ENCODE measurements at regions not wholly inside any gene's neighbourhood (a gene's known extent, or its start where the extent isn't known, plus 50 kb on each side); places are given as distances from the start of the nearest gene placed in this dataset.

DNA sequence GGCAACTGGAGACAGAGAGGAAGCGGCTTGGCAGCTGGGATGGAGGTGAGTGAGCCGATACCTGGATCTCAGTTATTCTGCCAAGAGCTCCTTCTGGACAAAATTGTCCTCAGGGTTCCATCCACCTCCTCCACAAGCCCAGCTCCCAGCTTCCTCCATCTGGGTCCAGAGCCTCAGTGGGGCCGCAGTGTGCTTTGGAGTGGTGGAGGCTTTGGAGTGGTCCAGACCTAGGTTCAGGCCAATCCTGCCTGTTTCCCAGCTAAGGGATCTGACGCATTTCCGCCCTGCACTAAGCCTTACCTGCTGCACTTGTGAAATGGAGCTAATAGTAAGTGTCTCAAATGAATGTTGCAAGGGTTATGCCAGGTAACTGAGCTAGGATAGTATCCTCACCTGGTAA is 355.7 kb upstream of the SHH start:
- Histone ChIP-seq H3K4me2 (ENCODE audit: extremely low read depth, insufficient read depth, low read length) (no peak overlapping the region), H3K9ac (ENCODE audit: insufficient read depth, low read length) (no peak overlapping the region), H3K79me2 (ENCODE audit: control insufficient read depth, insufficient read depth, low read length) (no peaks in the 10 kb centered on the region), H3K36me3 (ENCODE audit: control insufficient read depth, insufficient read depth, low read length) (no peaks in the 10 kb centered on the region), H2AFZ (ENCODE audit: low read length) (no peak overlapping the region), H3K27ac (ENCODE audit: insufficient read depth, low read length) (no peak overlapping the region), H3K27me3 (ENCODE audit: control insufficient read depth, insufficient read depth, low read length) (no peaks in the 10 kb centered on the region), H3K4me1 (ENCODE audit: control insufficient read depth, extremely low read depth, insufficient read depth, low read length) (no peaks in the 10 kb centered on the region), H4K20me1 (ENCODE audit: control insufficient read depth, extremely low read depth, insufficient read depth, low read length) (no peaks in the 10 kb centered on the region), H3K9me3 (ENCODE audit: control insufficient read depth, insufficient read depth, low read depth, low read length) (no peaks in the 10 kb centered on the region), H3K4me3 (replicated peaks in 1 of 4; ENCODE audit: control extremely low read depth in 1 of 4, insufficient read depth in 1 of 4, low read depth in 3 of 4, low read length in 4 of 4) (no peak overlapping the region)
- TF ChIP-seq, protein P1, sequence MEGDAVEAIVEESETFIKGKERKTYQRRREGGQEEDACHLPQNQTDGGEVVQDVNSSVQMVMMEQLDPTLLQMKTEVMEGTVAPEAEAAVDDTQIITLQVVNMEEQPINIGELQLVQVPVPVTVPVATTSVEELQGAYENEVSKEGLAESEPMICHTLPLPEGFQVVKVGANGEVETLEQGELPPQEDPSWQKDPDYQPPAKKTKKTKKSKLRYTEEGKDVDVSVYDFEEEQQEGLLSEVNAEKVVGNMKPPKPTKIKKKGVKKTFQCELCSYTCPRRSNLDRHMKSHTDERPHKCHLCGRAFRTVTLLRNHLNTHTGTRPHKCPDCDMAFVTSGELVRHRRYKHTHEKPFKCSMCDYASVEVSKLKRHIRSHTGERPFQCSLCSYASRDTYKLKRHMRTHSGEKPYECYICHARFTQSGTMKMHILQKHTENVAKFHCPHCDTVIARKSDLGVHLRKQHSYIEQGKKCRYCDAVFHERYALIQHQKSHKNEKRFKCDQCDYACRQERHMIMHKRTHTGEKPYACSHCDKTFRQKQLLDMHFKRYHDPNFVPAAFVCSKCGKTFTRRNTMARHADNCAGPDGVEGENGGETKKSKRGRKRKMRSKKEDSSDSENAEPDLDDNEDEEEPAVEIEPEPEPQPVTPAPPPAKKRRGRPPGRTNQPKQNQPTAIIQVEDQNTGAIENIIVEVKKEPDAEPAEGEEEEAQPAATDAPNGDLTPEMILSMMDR (conservative IDR thresholded peaks at IDR 0.05 in 1 of 2, IDR thresholded peaks at IDR 0.05 in 1 of 2; ENCODE audit: low read depth in 1 of 2, low read length in 2 of 2), result no peak
- TF ChIP-seq EZH2 (IDR thresholded peaks at IDR 0.05; ENCODE audit: low read length, missing control alignments), result no peak
- DNase-seq (ENCODE audit: low read depth in 2 of 2), result no peak

DNA sequence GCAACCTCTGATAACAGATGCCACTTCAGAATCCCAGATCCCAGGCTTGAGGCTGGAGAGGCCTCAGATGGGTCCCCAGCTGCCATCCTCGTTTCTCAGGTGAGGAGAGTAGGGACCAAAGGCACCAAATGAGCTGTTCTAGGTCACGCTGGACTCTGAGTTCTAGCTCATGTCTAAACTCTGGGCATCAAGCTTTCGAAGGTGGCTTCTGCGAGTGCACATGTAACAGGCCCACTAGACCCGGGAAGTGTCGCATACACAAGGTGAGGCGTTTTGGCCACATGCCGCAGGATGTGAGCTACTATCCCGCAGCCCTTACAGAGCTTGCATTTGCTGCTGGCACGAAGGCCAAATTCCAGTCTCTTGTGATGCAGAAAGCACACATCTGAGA is 355.1 kb upstream of the SHH start:
- Histone ChIP-seq H3K79me2 (ENCODE audit: control insufficient read depth, insufficient read depth, low read length) (no peaks in the 10 kb centered on the region), H4K20me1 (ENCODE audit: control insufficient read depth, extremely low read depth, insufficient read depth, low read length) (no peaks in the 10 kb centered on the region), H3K4me2 (ENCODE audit: extremely low read depth, insufficient read depth, low read length) (no peak overlapping the region), H3K9me3 (ENCODE audit: control insufficient read depth, insufficient read depth, low read depth, low read length) (no peaks in the 10 kb centered on the region), H3K4me1 (ENCODE audit: control insufficient read depth, extremely low read depth, insufficient read depth, low read length) (no peaks in the 10 kb centered on the region), H3K36me3 (ENCODE audit: control insufficient read depth, insufficient read depth, low read length) (no peaks in the 10 kb centered on the region), H3K9ac (ENCODE audit: insufficient read depth, low read length) (no peak overlapping the region), H3K27ac (ENCODE audit: insufficient read depth, low read length) (no peak overlapping the region), H3K4me3 (replicated peaks in 1 of 4; ENCODE audit: control extremely low read depth in 1 of 4, insufficient read depth in 1 of 4, low read depth in 3 of 4, low read length in 4 of 4) (no peak overlapping the region), H3K27me3 (ENCODE audit: control insufficient read depth, insufficient read depth, low read length) (no peaks in the 10 kb centered on the region), H2AFZ (ENCODE audit: low read length) (no peak overlapping the region)
- no peak for DNase-seq (ENCODE audit: low read depth in 2 of 2)
- TF ChIP-seq, protein P1 (conservative IDR thresholded peaks at IDR 0.05 in 1 of 2, IDR thresholded peaks at IDR 0.05 in 1 of 2; ENCODE audit: low read depth in 1 of 2, low read length in 2 of 2), result no peak
- TF ChIP-seq EZH2 (IDR thresholded peaks at IDR 0.05; ENCODE audit: low read length, missing control alignments), result no peak

DNA sequence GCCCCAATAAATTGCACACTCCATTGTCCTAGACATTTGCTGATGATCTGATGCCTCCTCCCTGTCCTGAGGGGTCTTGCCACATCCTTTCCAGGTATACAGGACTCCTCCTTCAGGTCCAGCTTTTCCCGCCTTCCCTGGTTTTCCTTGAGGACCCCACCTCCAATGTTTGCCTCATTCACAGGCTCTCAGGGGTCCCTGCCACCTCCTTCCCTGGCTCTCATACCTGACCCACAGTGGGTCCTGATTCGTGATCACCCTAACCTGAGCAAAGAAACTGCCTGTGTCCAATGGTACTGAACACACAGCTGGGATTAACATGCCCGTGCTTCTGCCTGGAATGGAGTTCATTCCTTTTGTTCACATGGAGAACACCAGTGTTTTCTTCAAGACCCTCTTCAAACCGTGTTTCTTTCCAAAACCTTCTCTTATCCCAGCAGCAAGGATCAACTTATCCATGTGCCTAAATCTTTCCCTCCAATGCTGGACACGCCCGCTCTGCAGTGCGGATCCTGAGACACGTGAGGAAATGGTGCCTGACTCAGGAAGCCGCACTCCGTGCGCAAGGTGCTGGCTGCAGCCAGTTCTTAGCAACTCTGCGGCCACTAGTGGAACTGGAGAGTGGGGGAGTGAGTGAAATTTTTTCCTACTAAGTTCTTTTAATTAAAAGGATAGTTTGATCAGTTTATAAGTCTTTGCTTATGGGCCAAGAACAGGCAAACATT is 354.6 kb upstream of the SHH start:
- TF ChIP-seq EZH2 (IDR thresholded peaks at IDR 0.05; ENCODE audit: low read length, missing control alignments), result no peak
- TF ChIP-seq, protein P1 (conservative IDR thresholded peaks at IDR 0.05 in 1 of 2, IDR thresholded peaks at IDR 0.05 in 1 of 2; ENCODE audit: low read depth in 1 of 2, low read length in 2 of 2), result no peak
- H3K4me1 ChIP-seq (ENCODE audit: control insufficient read depth, extremely low read depth, insufficient read depth, low read length), result no peaks in the 10 kb centered on the region
- H3K79me2 ChIP-seq (ENCODE audit: control insufficient read depth, insufficient read depth, low read length), result no peaks in the 10 kb centered on the region
- H3K9me3 ChIP-seq (ENCODE audit: control insufficient read depth, insufficient read depth, low read depth, low read length), result no peaks in the 10 kb centered on the region
- no peak overlapping the region for H2AFZ ChIP-seq (ENCODE audit: low read length)
- no peaks in the 10 kb centered on the region for H4K20me1 ChIP-seq (ENCODE audit: control insufficient read depth, extremely low read depth, insufficient read depth, low read length)
- no peak overlapping the region for H3K9ac ChIP-seq (ENCODE audit: insufficient read depth, low read length)
- H3K36me3 ChIP-seq (ENCODE audit: control insufficient read depth, insufficient read depth, low read length), result no peaks in the 10 kb centered on the region
- H3K4me2 ChIP-seq (ENCODE audit: extremely low read depth, insufficient read depth, low read length), result no peak overlapping the region
- H3K27ac ChIP-seq (ENCODE audit: insufficient read depth, low read length), result no peak overlapping the region
- no peak for DNase-seq (ENCODE audit: low read depth in 2 of 2)
- no peaks in the 10 kb centered on the region for H3K27me3 ChIP-seq (ENCODE audit: control insufficient read depth, insufficient read depth, low read length)
- no peak overlapping the region for H3K4me3 ChIP-seq (replicated peaks in 1 of 4; ENCODE audit: control extremely low read depth in 1 of 4, insufficient read depth in 1 of 4, low read depth in 3 of 4, low read length in 4 of 4)
